GM21619 (cell line): ENCODE measurements at regions not wholly inside any gene's neighbourhood (a gene's known extent, or its start where the extent isn't known, plus 50 kb on each side); places are given as distances from the start of the nearest gene placed in this dataset.
"Not testable (repeated sequence)": the region's sequence is repeated elsewhere in the genome, so short reads cannot be mapped to it uniquely, and the experiment has no call there.

Experiments used
- ATAC-seq: cut with Tn5 transposase; IDR thresholded peaks from one replicate; pipeline ENCODE4 v1.9.1; 2021; ENCODE audit not compliant: unreplicated experiment

DNA sequence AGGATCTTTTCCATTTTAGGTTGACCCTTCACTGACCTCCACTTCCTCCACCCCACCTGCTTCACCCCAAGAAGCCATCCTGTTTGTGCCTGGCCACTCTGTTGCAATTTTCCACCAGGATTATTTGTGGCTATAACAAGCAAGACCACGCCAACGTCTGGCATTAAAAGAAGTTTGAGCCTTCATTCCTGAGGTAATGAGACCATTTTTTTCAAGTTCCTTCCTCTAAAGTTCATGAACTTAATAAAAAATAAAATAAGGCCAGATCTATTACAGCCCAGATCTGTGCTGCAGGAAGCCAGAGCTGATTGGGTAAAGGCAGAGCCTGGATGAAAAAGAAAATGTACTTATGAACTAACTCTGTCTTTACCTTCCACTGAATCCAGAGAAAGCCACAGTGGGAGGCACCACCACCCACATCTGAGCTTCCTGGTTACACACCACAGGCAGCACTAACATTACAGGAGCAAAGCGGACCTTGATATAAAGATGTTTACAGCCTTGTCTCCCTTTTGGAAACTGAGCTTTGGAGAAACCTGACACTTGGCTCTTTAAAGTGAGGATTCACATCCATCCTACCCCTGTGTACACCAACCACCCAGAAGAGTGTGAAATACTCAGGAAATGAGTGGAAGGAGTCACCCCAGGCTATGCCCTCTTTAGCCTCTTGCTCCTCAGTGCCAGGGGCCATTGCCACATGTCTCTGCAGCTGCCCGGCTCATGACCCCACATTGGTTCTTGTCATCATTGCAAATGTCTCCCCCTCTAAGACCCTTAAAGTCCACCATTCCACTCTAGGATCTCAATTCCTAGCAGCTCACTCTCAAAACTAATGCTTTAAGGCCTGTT, 293.6 kb downstream of the PLPP3 start:
- ATAC-seq = no peak

- ATAC-seq = no peak
These were observed 294.4 kb downstream of the PLPP3 start for GRCh38 chr1:56284928-56285327.

- ATAC-seq = no peak
These were observed 301.3 kb downstream of the PLPP3 start for GRCh38 chr1:56278061-56278460.

DNA sequence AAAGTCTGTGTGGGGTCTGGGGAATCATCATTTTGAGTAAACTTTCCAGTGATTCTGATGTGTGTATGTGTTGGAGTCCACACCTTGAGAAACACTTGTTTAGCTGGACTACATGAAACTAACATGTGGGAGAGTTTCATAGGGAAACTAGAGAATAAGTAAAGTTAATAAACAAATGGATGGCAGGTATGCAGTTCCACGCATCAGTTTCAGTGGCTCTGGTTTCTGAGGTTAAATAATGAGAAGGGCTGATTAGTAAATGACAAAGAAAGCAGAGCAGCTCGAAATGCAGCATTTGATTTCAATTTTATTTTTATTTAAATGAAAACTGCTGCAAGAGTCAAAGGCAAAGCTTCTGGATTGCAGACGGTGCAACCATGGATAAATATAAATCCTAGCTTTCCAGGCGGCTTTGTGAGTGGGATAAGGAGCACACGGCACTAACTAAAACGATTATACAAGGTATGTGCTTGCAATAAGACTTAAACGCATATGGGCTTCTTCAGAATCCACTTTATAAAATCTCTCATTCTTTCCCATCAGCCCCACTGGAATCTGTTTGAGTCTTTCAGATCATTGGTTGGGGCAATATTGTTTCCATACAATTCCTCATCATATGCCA, 310.7 kb downstream of the PLPP3 start:
- ATAC-seq = no peak

GRCh38 chr1:56267611-56268010, 311.8 kb downstream of the PLPP3 start:
- ATAC-seq = no peak

DNA sequence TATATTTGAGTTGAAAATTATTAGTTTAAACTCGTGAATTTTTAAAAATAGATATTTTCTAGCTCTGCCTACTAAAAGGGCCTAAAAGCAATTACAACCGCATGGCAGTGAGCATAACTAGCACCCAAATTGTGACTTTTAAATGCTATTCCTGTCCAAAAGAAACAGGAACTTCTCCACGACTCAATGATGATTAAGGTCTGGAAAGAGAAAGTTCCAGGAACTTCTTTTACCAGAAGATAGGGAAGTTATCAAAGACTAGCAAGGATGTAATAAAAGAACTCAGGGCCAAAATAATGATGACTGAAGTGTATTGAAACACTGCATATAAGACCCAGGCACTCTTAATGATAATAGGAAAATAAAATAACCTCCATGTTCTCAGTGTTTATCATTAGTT, 313.0 kb downstream of the PLPP3 start:
- no peak for ATAC-seq

DNA sequence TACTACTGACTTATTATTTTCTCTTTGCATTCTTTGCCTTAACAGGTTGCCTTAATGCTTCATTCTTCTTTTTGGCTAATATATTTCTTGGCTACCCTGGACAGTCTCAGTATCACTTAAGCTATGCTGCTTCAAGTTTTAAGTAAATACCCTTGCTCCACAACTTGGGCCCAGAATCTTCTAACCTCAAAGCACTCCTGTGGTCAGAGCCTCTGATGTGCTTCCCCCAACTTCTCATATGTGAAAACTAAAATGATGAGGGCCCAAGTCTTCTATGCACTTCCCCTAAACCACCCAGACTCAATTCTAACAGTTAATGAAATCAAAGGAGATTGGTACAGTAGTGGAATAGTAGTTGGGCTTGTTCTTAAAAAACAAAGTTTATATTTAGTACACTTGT, 314.1 kb downstream of the PLPP3 start:
- no peak for ATAC-seq

DNA sequence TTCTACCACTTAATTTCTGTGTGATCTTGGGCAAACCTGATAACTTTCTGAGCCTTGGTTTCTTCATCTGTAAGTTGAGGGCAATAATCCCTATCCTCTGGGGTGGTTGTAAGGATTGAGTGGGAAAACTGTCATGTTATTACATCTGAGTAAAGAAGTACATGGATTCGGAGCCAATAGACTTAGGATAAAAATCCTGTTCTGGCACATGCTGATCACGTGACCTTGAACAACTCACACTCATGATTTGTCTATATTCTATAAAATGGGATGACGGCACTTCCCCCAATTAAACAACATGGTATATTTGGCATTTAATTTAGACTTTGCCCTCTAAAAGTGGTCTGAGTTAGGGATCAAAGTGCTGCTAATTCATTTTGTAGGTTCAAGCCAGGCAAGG, 315.5 kb downstream of the PLPP3 start:
- ATAC-seq = no peak

- no peak for ATAC-seq
These were observed 321.0 kb downstream of the PLPP3 start for GRCh38 chr1:56258371-56258770.

- ATAC-seq = no peak
These were observed 321.6 kb downstream of the PLPP3 start for GRCh38 chr1:56257726-56258125.

- ATAC-seq = no peak
These were observed 323.0 kb downstream of the PLPP3 start for GRCh38 chr1:56256153-56257000.

DNA sequence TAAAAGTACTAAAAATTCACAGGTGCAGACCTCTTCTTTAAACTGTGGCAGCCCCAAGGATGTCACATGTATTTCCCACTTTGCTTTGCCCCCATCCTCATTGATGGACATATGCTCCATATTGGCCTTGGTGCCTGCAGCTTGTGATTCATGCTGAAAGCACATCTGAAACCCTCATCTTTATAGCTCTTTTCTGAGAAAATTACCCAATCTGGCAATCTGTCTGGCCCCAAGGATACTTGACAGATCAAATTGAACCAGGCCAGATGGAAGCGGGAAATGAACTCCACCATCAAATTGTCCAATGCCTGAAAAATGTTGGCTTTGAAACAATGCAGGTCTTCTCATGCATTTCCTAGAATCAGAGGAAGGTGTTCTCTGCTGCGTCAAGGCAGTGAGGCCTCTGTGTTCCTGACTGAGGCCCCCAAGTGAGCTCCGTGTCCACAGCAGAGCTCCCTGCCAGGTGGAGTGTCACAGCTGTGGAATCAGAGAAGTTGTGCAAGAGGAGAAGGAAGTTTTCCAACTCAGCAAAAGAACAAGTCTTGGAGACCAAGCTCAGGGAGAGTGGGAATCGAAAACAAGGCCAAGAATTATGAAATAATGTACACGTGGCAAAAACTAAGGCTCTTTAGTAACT, 323.7 kb downstream of the PLPP3 start:
- ATAC-seq = no peak

DNA sequence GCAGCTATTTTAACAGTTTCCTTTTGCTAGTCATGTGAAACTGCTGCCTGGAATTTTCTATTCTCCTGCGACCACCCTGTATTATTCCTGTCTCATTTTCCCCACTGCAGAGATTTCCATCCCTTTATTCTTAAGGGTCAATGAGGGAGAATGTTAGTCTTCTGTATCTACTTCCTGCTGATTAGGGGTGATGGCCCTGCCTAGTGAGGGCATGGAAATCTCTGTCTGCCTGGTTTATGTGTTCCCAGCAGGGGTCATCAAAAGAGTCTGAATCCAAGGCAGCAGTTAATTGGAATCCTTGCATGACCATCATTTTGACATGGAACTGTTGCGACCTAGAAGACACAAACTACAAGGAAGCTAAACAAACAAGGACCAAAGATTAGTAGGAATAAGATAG, 325.2 kb downstream of the PLPP3 start:
- ATAC-seq = no peak

DNA sequence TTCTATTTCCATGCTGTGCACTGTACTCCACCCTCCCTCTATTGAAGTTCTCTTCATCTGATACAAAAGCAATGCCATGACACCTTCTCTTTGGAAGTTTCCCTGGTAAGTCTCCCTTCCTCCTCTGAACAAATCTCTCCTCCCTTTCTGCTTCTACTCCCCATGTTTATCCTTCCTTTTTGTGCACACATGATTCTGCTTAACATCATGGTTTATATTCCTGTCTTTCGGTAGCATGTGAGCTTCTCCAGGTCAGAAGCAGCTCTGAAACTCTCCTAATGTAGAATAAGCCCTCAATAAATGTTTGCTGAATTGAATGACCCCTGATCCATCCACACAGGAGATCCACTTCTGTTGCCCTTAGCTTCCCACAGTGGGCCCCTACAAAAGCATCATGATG, 328.6 kb downstream of the PLPP3 start:
- ATAC-seq = no peak

- ATAC-seq = no peak
These were observed 330.1 kb downstream of the PLPP3 start for GRCh38 chr1:56249234-56249633.

- ATAC-seq = no peak
These were observed 331.2 kb downstream of the PLPP3 start for GRCh38 chr1:56248138-56248537.

DNA sequence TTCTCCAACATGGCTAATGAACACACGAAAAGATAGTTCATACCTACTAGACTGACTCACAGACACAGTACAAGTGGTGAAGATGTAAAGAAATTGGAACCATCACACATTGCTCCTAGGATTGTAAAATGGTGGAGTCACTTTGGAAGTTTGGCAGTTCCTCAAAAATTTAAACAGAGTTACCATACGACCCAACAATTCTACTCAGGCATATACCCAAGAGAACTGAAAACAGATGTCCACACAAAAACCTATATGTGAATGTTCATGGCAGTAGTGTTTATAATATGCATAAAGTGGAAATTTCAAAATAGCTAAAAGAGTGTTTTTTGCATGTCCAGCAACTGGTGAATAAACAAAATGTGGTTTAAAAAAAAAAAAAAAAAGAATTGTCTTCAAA, 332.6 kb downstream of the PLPP3 start:
- ATAC-seq = not testable (repeated sequence)

- no peak for ATAC-seq
These were observed 339.0 kb downstream of the PLPP3 start for GRCh38 chr1:56240400-56240799.

DNA sequence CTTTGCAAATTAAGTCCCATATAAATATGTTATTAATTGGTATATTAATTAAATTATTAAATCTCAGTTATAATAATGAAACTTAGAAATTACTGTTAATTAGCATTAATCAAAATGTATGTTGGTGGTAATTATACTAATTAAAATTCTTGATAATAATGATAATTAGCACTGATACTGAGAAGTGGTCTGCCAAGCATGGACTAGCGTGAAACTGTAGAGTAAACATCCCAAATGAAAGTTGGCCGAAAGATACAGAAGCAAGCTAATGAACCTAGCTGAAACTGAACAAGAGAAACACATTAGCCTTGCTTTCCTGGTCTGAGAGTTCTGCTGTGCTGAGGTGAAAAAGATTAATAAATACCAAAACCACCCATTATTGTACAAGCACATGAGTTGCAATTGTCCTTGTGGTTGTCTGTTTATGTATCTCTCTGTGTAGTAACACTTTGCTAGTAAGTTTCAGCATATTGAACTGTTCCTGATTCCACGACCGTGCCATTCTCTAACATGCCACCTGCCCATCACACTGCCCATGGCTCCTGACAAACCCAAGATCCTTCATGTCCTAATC, 341.8 kb downstream of the PLPP3 start:
- no peak for ATAC-seq

DNA sequence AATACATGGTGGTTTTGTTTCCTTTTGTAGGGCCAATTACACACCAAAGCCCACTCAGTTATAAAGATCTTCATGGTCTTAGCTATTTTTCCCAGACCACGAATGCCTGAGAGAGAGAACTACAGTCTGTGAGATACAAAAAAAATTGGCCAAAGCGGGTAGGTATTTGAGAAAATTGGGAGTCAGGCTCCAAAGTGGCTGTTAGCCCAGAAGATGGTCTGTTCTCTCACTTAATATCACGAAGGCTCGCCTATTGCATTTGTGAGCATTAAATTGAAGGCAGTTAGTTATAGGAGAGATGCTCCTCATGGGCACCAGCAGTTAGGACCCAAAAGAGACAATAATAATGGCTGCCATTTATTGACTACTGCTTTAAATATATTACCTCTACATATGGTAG, 342.7 kb downstream of the PLPP3 start:
- ATAC-seq = no peak
